ENCODE measurements at regions not wholly inside any gene's neighbourhood (a gene's known extent, or its start where the extent isn't known, plus 50 kb on each side); places are given as distances from the start of the nearest gene placed in this dataset.

GRCh38 chr7:112395411-112395810 is 54.8 kb upstream of the IFRD1 start:
- TF ChIP-seq NR2C2 (CRISPR knock-in tag; IDR thresholded peaks at IDR 0.05) (no peak), FOXP1 (CRISPR knock-in tag; IDR thresholded peaks at IDR 0.05; ENCODE audit: borderline replicate concordance) (no peak), E2F4 (CRISPR knock-in tag; IDR thresholded peaks at IDR 0.05; ENCODE audit: borderline replicate concordance, low read depth) (no peak), RELA (CRISPR knock-in tag; IDR thresholded peaks at IDR 0.05; ENCODE audit: borderline replicate concordance) (no peak), ATF2 (CRISPR knock-in tag; IDR thresholded peaks at IDR 0.05; ENCODE audit: borderline replicate concordance, low read depth) (no peak), NFATC4 (CRISPR knock-in tag; IDR thresholded peaks at IDR 0.05) (no peak), NFYB (CRISPR knock-in tag; conservative IDR thresholded peaks at IDR 0.05; ENCODE audit: low read depth) (no peak)
- TF ChIP-seq, protein P1, sequence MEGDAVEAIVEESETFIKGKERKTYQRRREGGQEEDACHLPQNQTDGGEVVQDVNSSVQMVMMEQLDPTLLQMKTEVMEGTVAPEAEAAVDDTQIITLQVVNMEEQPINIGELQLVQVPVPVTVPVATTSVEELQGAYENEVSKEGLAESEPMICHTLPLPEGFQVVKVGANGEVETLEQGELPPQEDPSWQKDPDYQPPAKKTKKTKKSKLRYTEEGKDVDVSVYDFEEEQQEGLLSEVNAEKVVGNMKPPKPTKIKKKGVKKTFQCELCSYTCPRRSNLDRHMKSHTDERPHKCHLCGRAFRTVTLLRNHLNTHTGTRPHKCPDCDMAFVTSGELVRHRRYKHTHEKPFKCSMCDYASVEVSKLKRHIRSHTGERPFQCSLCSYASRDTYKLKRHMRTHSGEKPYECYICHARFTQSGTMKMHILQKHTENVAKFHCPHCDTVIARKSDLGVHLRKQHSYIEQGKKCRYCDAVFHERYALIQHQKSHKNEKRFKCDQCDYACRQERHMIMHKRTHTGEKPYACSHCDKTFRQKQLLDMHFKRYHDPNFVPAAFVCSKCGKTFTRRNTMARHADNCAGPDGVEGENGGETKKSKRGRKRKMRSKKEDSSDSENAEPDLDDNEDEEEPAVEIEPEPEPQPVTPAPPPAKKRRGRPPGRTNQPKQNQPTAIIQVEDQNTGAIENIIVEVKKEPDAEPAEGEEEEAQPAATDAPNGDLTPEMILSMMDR (IDR thresholded peaks at IDR 0.05), result no peak
